RCC 7860 (cell line): ENCODE measurements at regions not wholly inside any gene's neighbourhood (a gene's known extent, or its start where the extent isn't known, plus 50 kb on each side); places are given as distances from the start of the nearest gene placed in this dataset.

Source experiments
- DNase-seq: peaks from one replicate; pipeline ENCODE4 v3.0.0-alpha.2; 2015; ENCODE audit warnings: low spot score
- FAIRE-seq: peaks from 2 replicates; lab custom pipeline; 2012; peaks lifted over from hg19 to GRCh38; lab: Jason Lieb, UNC

GRCh38 chr9:582775-583174, 258.7 kb upstream of the DMRT1 start:
- FAIRE-seq, result no peak
- no peak for DNase-seq

- no peak for DNase-seq
- no peak for FAIRE-seq
Measured at GRCh38 chr9:587527-587926, 254.0 kb upstream of the DMRT1 start.

- FAIRE-seq (no peak), DNase-seq (no peak)
Measured at GRCh38 chr9:588981-589380, 252.5 kb upstream of the DMRT1 start.

GRCh38 chr9:589723-590122, 251.8 kb upstream of the DMRT1 start:
- no peak for DNase-seq
- FAIRE-seq, result no peak

- FAIRE-seq (no peak), DNase-seq (no peak)
Measured at GRCh38 chr9:591292-591691, 250.2 kb upstream of the DMRT1 start.

- DNase-seq (no peak), FAIRE-seq (no peak)
Measured at GRCh38 chr9:592225-592624, 249.3 kb upstream of the DMRT1 start.

- no peak for DNase-seq
- FAIRE-seq, result no peak
Measured at GRCh38 chr9:592733-593132, 248.8 kb upstream of the DMRT1 start.

- DNase-seq (no peak), FAIRE-seq (no peak)
Measured at GRCh38 chr9:593809-594208, 247.7 kb upstream of the DMRT1 start.

- no peak for FAIRE-seq
Measured at GRCh38 chr9:596703-597102, 244.8 kb upstream of the DMRT1 start.

GRCh38 chr9:600006-600405, 241.5 kb upstream of the DMRT1 start:
- FAIRE-seq (no peak), DNase-seq (no peak)

More at GRCh38 chr9:596703-597102, 244.8 kb upstream of the DMRT1 start:
- DNase-seq, result no peak

- no peak for FAIRE-seq
Measured at GRCh38 chr9:602716-603115, 238.8 kb upstream of the DMRT1 start.

GRCh38 chr9:603126-603525, 238.4 kb upstream of the DMRT1 start:
- DNase-seq (no peak), FAIRE-seq (no peak)

More at GRCh38 chr9:602716-603115, 238.8 kb upstream of the DMRT1 start:
- DNase-seq, result no peak

GRCh38 chr9:607417-607816, 234.1 kb upstream of the DMRT1 start:
- FAIRE-seq (no peak), DNase-seq (no peak)

- FAIRE-seq (peak; percentile 73), DNase-seq (peak; percentile 59)
Measured at GRCh38 chr9:613771-614347, 227.6 kb upstream of the DMRT1 start.

- FAIRE-seq, result no peak
- no peak for DNase-seq
Measured at GRCh38 chr9:614431-614830, 227.1 kb upstream of the DMRT1 start.

- no peak for DNase-seq
- no peak for FAIRE-seq
Measured at GRCh38 chr9:615756-616155, 225.7 kb upstream of the DMRT1 start.

GRCh38 chr9:616694-617093, 224.8 kb upstream of the DMRT1 start:
- FAIRE-seq (no peak), DNase-seq (no peak)

- FAIRE-seq, result no peak
- no peak for DNase-seq
Measured at GRCh38 chr9:617445-618085, 223.9 kb upstream of the DMRT1 start.

GRCh38 chr9:618478-618877, 223.0 kb upstream of the DMRT1 start:
- DNase-seq (no peak), FAIRE-seq (no peak)

GRCh38 chr9:621201-621855, 220.2 kb upstream of the DMRT1 start:
- DNase-seq (no peak), FAIRE-seq (no peak)

- DNase-seq (no peak), FAIRE-seq (no peak)
Measured at GRCh38 chr9:624935-625500, 216.5 kb upstream of the DMRT1 start.

- FAIRE-seq (no peak), DNase-seq (no peak)
Measured at GRCh38 chr9:625613-626012, 215.9 kb upstream of the DMRT1 start.
